ENCODE measurements at regions not wholly inside any gene's neighbourhood (a gene's known extent, or its start where the extent isn't known, plus 50 kb on each side); places are given as distances from the start of the nearest gene placed in this dataset.
A peak's percentile ranks its signal among the peaks of the same experiment; 100 is the strongest.

DNA sequence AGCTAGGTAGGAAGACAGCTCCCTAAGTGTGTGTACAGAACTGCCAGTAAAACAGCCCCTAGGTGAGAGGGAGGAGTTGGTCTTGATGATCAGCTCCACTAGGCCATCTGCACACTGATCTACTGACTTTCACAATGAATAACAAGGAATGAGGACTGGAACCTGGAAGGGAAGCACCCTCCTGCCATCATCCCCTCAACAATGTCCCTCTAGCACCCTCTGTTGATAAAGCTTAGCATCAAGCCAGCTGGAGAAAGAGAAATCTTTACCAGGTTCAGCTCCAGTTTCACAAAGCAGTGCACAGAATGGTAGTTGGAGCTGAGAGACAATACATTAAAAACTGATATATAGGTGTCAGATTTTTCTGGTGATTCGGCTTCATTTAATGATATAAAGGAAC lies 57.2 kb upstream of the IRAK1BP1 start:
- TF ChIP-seq EGR1 (IDR thresholded peaks at IDR 0.05; ENCODE audit: low read depth in 2 of 2) (no peak), YY1 (IDR thresholded peaks at IDR 0.05) (no peak), GABPA (IDR thresholded peaks at IDR 0.05 in 1 of 2, conservative IDR thresholded peaks at IDR 0.05 in 1 of 2) (no peak), HNF4A (conservative IDR thresholded peaks at IDR 0.05) (no peak)
- TF ChIP-seq, protein P1, sequence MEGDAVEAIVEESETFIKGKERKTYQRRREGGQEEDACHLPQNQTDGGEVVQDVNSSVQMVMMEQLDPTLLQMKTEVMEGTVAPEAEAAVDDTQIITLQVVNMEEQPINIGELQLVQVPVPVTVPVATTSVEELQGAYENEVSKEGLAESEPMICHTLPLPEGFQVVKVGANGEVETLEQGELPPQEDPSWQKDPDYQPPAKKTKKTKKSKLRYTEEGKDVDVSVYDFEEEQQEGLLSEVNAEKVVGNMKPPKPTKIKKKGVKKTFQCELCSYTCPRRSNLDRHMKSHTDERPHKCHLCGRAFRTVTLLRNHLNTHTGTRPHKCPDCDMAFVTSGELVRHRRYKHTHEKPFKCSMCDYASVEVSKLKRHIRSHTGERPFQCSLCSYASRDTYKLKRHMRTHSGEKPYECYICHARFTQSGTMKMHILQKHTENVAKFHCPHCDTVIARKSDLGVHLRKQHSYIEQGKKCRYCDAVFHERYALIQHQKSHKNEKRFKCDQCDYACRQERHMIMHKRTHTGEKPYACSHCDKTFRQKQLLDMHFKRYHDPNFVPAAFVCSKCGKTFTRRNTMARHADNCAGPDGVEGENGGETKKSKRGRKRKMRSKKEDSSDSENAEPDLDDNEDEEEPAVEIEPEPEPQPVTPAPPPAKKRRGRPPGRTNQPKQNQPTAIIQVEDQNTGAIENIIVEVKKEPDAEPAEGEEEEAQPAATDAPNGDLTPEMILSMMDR (IDR thresholded peaks at IDR 0.05; ENCODE audit: low read depth, low read length, missing input control): peak; percentile 41
- TF ChIP-seq, protein P2, sequence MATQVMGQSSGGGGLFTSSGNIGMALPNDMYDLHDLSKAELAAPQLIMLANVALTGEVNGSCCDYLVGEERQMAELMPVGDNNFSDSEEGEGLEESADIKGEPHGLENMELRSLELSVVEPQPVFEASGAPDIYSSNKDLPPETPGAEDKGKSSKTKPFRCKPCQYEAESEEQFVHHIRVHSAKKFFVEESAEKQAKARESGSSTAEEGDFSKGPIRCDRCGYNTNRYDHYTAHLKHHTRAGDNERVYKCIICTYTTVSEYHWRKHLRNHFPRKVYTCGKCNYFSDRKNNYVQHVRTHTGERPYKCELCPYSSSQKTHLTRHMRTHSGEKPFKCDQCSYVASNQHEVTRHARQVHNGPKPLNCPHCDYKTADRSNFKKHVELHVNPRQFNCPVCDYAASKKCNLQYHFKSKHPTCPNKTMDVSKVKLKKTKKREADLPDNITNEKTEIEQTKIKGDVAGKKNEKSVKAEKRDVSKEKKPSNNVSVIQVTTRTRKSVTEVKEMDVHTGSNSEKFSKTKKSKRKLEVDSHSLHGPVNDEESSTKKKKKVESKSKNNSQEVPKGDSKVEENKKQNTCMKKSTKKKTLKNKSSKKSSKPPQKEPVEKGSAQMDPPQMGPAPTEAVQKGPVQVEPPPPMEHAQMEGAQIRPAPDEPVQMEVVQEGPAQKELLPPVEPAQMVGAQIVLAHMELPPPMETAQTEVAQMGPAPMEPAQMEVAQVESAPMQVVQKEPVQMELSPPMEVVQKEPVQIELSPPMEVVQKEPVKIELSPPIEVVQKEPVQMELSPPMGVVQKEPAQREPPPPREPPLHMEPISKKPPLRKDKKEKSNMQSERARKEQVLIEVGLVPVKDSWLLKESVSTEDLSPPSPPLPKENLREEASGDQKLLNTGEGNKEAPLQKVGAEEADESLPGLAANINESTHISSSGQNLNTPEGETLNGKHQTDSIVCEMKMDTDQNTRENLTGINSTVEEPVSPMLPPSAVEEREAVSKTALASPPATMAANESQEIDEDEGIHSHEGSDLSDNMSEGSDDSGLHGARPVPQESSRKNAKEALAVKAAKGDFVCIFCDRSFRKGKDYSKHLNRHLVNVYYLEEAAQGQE (IDR thresholded peaks at IDR 0.05): no peak
